ENCODE measurements at regions not wholly inside any gene's neighbourhood (a gene's known extent, or its start where the extent isn't known, plus 50 kb on each side); places are given as distances from the start of the nearest gene placed in this dataset.
A peak's percentile ranks its signal among the peaks of the same experiment; 100 is the strongest.

DNA sequence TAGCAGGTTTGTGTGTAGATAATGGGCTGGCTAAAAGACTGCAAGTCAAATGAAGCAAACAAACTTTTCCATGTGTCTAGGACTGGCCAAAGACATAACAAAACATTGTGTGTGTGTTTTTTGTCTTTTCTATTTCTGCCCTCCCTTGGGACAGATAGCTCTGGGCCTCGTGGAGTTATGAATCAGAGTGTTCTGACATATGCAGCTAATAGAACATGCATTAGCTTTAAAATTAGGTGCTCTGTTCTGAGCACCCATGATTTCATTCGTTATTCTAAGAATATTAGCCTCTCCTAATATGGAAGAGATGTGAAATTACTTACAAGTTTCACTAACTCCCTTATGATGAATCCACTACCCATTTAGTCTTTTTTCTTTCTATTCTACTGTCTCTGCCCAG is 367.3 kb upstream of the PAPPA start:
- H3K4me1 ChIP-seq, result no peaks in the 10 kb centered on the region
- no peaks in the 10 kb centered on the region for H3K36me3 ChIP-seq
- 28 to 41% (median 33%) methylated on average over 2 of the region's 2 CpGs for WGBS, 4 donors
- H3K27ac ChIP-seq, result no peak overlapping the region
- peak; percentile 26 to 51 (median 38) for ATAC-seq
- no peaks in the 10 kb centered on the region for H3K9me3 ChIP-seq
- no peak for DNase-seq
- no peaks in the 10 kb centered on the region for H3K27me3 ChIP-seq
- H3K4me3 ChIP-seq, result no peak overlapping the region
- TF ChIP-seq, protein P1, sequence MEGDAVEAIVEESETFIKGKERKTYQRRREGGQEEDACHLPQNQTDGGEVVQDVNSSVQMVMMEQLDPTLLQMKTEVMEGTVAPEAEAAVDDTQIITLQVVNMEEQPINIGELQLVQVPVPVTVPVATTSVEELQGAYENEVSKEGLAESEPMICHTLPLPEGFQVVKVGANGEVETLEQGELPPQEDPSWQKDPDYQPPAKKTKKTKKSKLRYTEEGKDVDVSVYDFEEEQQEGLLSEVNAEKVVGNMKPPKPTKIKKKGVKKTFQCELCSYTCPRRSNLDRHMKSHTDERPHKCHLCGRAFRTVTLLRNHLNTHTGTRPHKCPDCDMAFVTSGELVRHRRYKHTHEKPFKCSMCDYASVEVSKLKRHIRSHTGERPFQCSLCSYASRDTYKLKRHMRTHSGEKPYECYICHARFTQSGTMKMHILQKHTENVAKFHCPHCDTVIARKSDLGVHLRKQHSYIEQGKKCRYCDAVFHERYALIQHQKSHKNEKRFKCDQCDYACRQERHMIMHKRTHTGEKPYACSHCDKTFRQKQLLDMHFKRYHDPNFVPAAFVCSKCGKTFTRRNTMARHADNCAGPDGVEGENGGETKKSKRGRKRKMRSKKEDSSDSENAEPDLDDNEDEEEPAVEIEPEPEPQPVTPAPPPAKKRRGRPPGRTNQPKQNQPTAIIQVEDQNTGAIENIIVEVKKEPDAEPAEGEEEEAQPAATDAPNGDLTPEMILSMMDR (IDR thresholded peaks at IDR 0.05), result no peak
- no peak for TF ChIP-seq POLR2A (IDR thresholded peaks at IDR 0.05)
- intact Hi-C loops (cut with DNase I), result no loop called here

DNA sequence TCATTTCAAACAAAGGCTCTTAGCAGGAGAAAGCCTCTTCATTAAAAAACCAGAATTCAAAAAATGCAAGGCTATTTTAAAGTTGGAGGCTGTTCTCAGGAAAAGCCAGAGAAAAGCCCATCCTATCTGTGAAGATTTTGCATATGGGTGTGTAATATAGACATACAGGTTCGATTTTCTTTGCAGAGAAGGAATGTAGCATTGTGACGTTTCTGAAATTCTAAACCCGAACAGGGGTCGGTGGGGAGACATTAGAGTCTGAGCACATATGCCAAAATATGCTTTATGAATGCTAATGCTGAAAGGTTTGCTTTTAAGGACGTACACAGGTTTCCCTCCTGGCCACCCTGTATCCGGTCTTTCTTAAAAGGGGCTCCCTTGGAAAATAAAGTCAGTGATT is 363.1 kb upstream of the PAPPA start:
- DNase-seq (no peak), ATAC-seq (no peak)
- Histone ChIP-seq H3K4me3 (no peak overlapping the region), H3K9me3 (no peaks in the 10 kb centered on the region), H3K27ac (no peak overlapping the region), H3K4me1 (no peaks in the 10 kb centered on the region), H3K27me3 (no peaks in the 10 kb centered on the region), H3K36me3 (no peaks in the 10 kb centered on the region)
- 71 to 75% (median 74%) methylated on average over 6 of the region's 6 CpGs for WGBS, 4 donors
- no peak for TF ChIP-seq POLR2A (IDR thresholded peaks at IDR 0.05)
- TF ChIP-seq, protein P1 (IDR thresholded peaks at IDR 0.05), result no peak
- intact Hi-C loops (cut with DNase I), result no loop called here

DNA sequence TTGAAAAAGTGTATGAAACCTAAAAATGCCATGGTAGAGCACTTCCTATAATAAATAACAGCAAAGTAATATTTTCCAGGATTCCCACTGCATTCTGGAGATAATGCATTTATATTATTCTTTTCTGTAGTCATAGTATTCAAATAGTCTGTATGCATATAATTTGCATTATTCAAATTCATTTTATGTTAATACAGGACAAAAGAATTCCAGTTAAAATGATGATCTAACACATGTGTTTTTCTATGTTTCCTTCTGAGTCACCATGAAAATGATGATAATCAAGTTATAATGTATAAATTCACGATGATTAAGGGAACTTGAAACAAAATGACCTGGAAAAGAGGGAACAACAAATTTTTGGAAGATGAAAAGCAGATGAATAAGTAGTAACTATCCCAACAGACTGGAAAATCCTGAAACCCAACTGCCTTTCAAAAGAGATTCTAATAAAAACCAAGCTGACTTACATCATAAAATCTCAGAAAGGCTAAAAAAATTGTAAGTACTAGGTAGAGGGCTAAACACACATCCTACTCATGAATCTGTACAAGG is 358.6 kb upstream of the PAPPA start:
- Histone ChIP-seq H3K4me3 (no peak overlapping the region), H3K36me3 (no peaks in the 10 kb centered on the region), H3K27me3 (peaks cover 0 to 5% (median 0%) of the 10 kb centered on the region in 9 donors), H3K4me1 (no peaks in the 10 kb centered on the region), H3K9me3 (no peaks in the 10 kb centered on the region), H3K27ac (no peak overlapping the region)
- WGBS, 4 donors, result 58 to 67% (median 60%) methylated on average over 1 of the region's 1 CpG
- TF ChIP-seq, protein P1 (IDR thresholded peaks at IDR 0.05), result no peak
- TF ChIP-seq POLR2A (IDR thresholded peaks at IDR 0.05), result no peak
- no peak for ATAC-seq
- no peak for DNase-seq
- intact Hi-C loops (cut with DNase I), result no loop called here

DNA sequence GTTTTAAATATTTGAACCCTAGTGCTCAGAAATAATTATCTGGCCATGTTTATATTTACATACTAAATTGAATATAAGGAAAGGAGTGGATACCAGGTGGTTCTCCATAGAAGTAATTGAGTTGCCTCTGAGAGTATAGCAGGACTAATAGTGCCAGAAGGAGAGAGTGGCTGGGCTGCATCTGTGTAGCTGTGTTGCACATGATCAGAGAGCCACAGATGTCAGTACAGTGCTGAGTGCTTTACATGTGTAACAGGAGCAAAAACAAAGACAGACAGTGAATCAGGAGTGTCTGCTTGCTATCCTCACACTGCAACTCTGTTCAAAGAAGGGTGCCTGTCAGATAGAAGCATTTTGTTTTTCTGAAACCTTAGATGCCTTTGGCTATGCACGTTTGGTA is 353.9 kb upstream of the PAPPA start:
- Histone ChIP-seq H3K27me3 (peaks cover 0 to 5% (median 0%) of the 10 kb centered on the region in 9 donors), H3K9me3 (no peaks in the 10 kb centered on the region), H3K4me1 (no peaks in the 10 kb centered on the region), H3K36me3 (no peaks in the 10 kb centered on the region), H3K4me3 (no peak overlapping the region), H3K27ac (no peak overlapping the region)
- intact Hi-C loops (cut with DNase I), result no loop called here
- TF ChIP-seq POLR2A (IDR thresholded peaks at IDR 0.05), result no peak
- TF ChIP-seq, protein P1 (IDR thresholded peaks at IDR 0.05), result no peak
- ATAC-seq, result no peak
- WGBS, 4 donors, result 0 to 23% (median 9%) methylated on average over 1 of the region's 1 CpG
- no peak for DNase-seq
